B cell (primary cell): ENCODE measurements at regions not wholly inside any gene's neighbourhood (a gene's known extent, or its start where the extent isn't known, plus 50 kb on each side); places are given as distances from the start of the nearest gene placed in this dataset.

Experiments
- ATAC-seq: fragments of 200-7000 bp; cut with Tn5 transposase; one replicate; pipeline ENCODE4 v1.10.0; 2021; ENCODE audit warnings: low read depth, mild to moderate bottlenecking, moderate number of reproducible peaks, moderate library complexity
- CTCF ChIA-PET: fragments of 350-600 bp; sonication (Branson Sonifier 250); formaldehyde crosslinking; loops from one replicate; lab custom pipeline; 2021; ENCODE audit warnings: antibody characterized with exemption, inconsistent platforms; lab: Charles Lee
- POLR2A ChIA-PET: fragments of 350-600 bp; sonication (Branson Sonifier 250); formaldehyde crosslinking; loops from one replicate; lab custom pipeline; 2021; ENCODE audit warnings: antibody characterized with exemption; lab: Charles Lee
- DNase-seq: peaks from one replicate; pipeline ENCODE4 v3.0.0; 2013
- H2AFZ ChIP-seq: 2 replicates; pipeline ENCODE4 v1.6.1; 2012; ENCODE audit warnings: mild to moderate bottlenecking, low read depth, low read length; ENCODE audit not compliant: insufficient read depth, poor library complexity, severe bottlenecking
- H3K27ac ChIP-seq, 2 donors: 1 replicate in 1 of 2; 2 replicates in 1 of 2; pipeline ENCODE4 v1.5.1; 2012 to 2013; ENCODE audit warnings: low read length in 2 of 2, mild to moderate bottlenecking in 2 of 2, moderate library complexity in 1 of 2
- H3K27me3 ChIP-seq, 4 experiments: fragments of 200-600 bp in 1 of 4; sonication (generic) in 1 of 4; replicated peaks in 1 of 4; 1 replicate in 2 of 4; 2 replicates in 2 of 4; pipeline versions ENCODE4 v1.6.1 to v1.7.0; 2013 to 2016; ENCODE audit warnings: low read length in 3 of 4, mild to moderate bottlenecking in 2 of 4, mixed read lengths in 1 of 4, moderate library complexity in 1 of 4; ENCODE audit not compliant: insufficient read depth in 4 of 4, control insufficient read depth in 3 of 4; ENCODE audit errors: control extremely low read depth in 1 of 4
- H3K36me3 ChIP-seq, 2 experiments: replicated peaks in 1 of 2; 1 replicate in 1 of 2; 2 replicates in 1 of 2; pipeline versions ENCODE4 v1.6.1 to v1.7.1; 2013; ENCODE audit warnings: low read length in 1 of 2; ENCODE audit not compliant: insufficient read depth in 2 of 2, control insufficient read depth in 1 of 2; ENCODE audit errors: control extremely low read depth in 1 of 2, extremely low read depth in 1 of 2
- H3K4me1 ChIP-seq, 2 donors: fragments of 200-600 bp in 1 of 2; sonication (generic) in 1 of 2; 1 replicate in 1 of 2; 2 replicates in 1 of 2; pipeline versions ENCODE4 v1.5.1 to v1.6.1; 2013 to 2017; ENCODE audit warnings: low read length in 2 of 2; ENCODE audit not compliant: control insufficient read depth in 2 of 2, insufficient read depth in 2 of 2
- H3K4me2 ChIP-seq: replicated peaks from 2 replicates; pipeline ENCODE3; 2012; ENCODE audit warnings: mild to moderate bottlenecking, low read depth, low read length; ENCODE audit not compliant: poor library complexity, severe bottlenecking
- H3K4me3 ChIP-seq, 5 experiments: fragments of 200-600 bp in 1 of 5; sonication (generic) in 1 of 5; 1 replicate in 3 of 5; 2 replicates in 2 of 5; pipeline versions ENCODE4 v1.5.1 to v1.7.0; 2011 to 2016; ENCODE audit warnings: low read length in 4 of 5, mild to moderate bottlenecking in 4 of 5, low read depth in 2 of 5, control low read depth in 1 of 5, moderate library complexity in 1 of 5; ENCODE audit not compliant: insufficient read depth in 1 of 5; ENCODE audit errors: control extremely low read depth in 1 of 5, extremely low read depth in 1 of 5
- H3K79me2 ChIP-seq: fragments of 200-600 bp; sonication (generic); one replicate; pipeline ENCODE4 v1.6.0; 2016; ENCODE audit warnings: low read length; ENCODE audit not compliant: control insufficient read depth, insufficient read depth
- H3K9ac ChIP-seq: fragments of 200-600 bp; sonication (generic); 2 replicates; pipeline ENCODE4 v1.6.1; 2017; ENCODE audit warnings: mild to moderate bottlenecking, low read length, moderate library complexity
- H3K9me3 ChIP-seq, 3 donors: one replicate each; pipeline versions ENCODE4 v1.6.1 to v1.7.1; 2013; ENCODE audit warnings: low read length in 2 of 3; ENCODE audit not compliant: control insufficient read depth in 2 of 3, insufficient read depth in 1 of 3; ENCODE audit errors: control extremely low read depth in 1 of 3
- H4K20me1 ChIP-seq: 2 replicates; pipeline ENCODE4 v1.6.0; 2012; ENCODE audit warnings: mild to moderate bottlenecking, low read length; ENCODE audit not compliant: insufficient read depth, control insufficient read depth, poor library complexity, severe bottlenecking
- H3K27ac Mint-ChIP-seq: one replicate; pipeline ENCODE4 v1.8.0; 2021; ENCODE audit warnings: mixed read lengths
- H3K27me3 Mint-ChIP-seq: one replicate; pipeline ENCODE4 v1.8.0; 2021; ENCODE audit warnings: mixed read lengths
- H3K4me1 Mint-ChIP-seq: one replicate; pipeline ENCODE4 v1.8.0; 2021; ENCODE audit warnings: mixed read lengths
- H3K4me3 Mint-ChIP-seq: one replicate; pipeline ENCODE4 v1.8.0; 2021; ENCODE audit warnings: mixed read lengths
- H3K9me3 Mint-ChIP-seq: one replicate; pipeline ENCODE4 v1.8.0; 2022; ENCODE audit warnings: mixed read lengths; ENCODE audit not compliant: insufficient read depth
- CTCF ChIP-seq: fragments of 200-600 bp; IDR thresholded peaks from one replicate; pipeline ENCODE4 v1.8.0; 2022; ENCODE audit warnings: antibody characterized with exemption, mild to moderate bottlenecking
- EZH2 ChIP-seq: IDR thresholded peaks from 2 replicates; pipeline ENCODE4 v1.6.1; 2012; ENCODE audit warnings: borderline replicate concordance, low read depth, mild to moderate bottlenecking, moderate library complexity, low read length; ENCODE audit not compliant: insufficient read depth, poor library complexity, severe bottlenecking
- WGBS: methylation state at CpG from one replicate; pipeline ENCODE4 v1.1.5; 2013; ENCODE audit warnings: missing lambda C conversion rate; ENCODE audit not compliant: insufficient coverage; 5-methylcytosine and 5-hydroxymethylcytosine counted together
- intact Hi-C: fragments of 100-400 bp; cut with micrococcal nuclease; formaldehyde crosslinking; loops from one replicate; pipeline ENCODE4 v1.10.0; 2022

GRCh38 chr1:80922906-80923305 is 877.8 kb upstream of the ADGRL2 start:
- POLR2A ChIA-PET = no interaction called here
- no peaks in the 10 kb centered on the region for H4K20me1 ChIP-seq

DNA sequence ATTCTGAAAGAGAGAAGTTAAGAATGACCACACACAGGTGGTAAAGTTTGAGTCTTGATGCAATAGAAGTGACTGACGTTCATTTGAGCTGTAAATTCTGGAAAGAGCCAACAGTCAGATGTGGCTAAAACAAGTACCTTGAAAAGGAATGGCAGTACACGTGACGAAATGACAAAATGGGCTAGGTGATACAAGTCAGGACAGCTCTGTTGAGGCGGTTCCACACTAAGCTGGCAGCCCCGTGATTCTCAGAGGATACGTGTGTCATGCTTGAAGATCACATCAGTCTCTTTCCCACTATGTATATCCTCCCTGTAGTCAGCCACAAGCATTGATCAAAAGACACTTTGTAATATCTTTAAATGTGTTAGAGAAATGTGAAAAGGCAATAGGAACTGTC is 881.3 kb upstream of the ADGRL2 start:
- H3K27me3 ChIP-seq = no peaks in the 10 kb centered on the region
- H3K27ac ChIP-seq = no peak overlapping the region
- Mint-ChIP-seq H3K4me1 (no peaks in the 10 kb centered on the region), H3K27ac (no peak overlapping the region), H3K27me3 (no peaks in the 10 kb centered on the region), H3K9me3 (no peaks in the 10 kb centered on the region), H3K4me3 (no peak overlapping the region)
- H3K79me2 ChIP-seq = no peaks in the 10 kb centered on the region
- ChIA-PET POLR2A (no interaction called here), CTCF (no interaction called here)
- ATAC-seq = no peak
- 87% methylated on average over 5 of the region's 6 CpGs for WGBS
- H3K9me3 ChIP-seq = no peaks in the 10 kb centered on the region
- H2AFZ ChIP-seq = no peak overlapping the region
- H3K4me1 ChIP-seq = no peaks in the 10 kb centered on the region
- no peaks in the 10 kb centered on the region for H3K36me3 ChIP-seq
- no peak overlapping the region for H3K4me3 ChIP-seq
- no peak overlapping the region for H3K4me2 ChIP-seq
- H3K9ac ChIP-seq = no peak overlapping the region
- intact Hi-C loops = no loop called here
- DNase-seq = no peak
- TF ChIP-seq EZH2 (no peak), CTCF (no peak)
- no peaks in the 10 kb centered on the region for H4K20me1 ChIP-seq

More at GRCh38 chr1:80922906-80923305, 877.8 kb upstream of the ADGRL2 start:
- intact Hi-C loops = no loop called here
- Histone ChIP-seq H3K27ac (no peak overlapping the region), H3K9me3 (no peaks in the 10 kb centered on the region), H3K79me2 (no peaks in the 10 kb centered on the region), H3K4me1 (no peaks in the 10 kb centered on the region), H3K27me3 (no peaks in the 10 kb centered on the region), H3K36me3 (no peaks in the 10 kb centered on the region), H3K4me3 (no peak overlapping the region), H2AFZ (no peak overlapping the region), H3K9ac (no peak overlapping the region), H3K4me2 (no peak overlapping the region)
- no peaks in the 10 kb centered on the region for H3K4me1 Mint-ChIP-seq
- no peak for DNase-seq
- H3K9me3 Mint-ChIP-seq = no peaks in the 10 kb centered on the region
- H3K4me3 Mint-ChIP-seq = no peak overlapping the region
- H3K27ac Mint-ChIP-seq = no peak overlapping the region
- CTCF ChIA-PET = no interaction called here
- no peak for ATAC-seq
- no peaks in the 10 kb centered on the region for H3K27me3 Mint-ChIP-seq
- TF ChIP-seq CTCF (no peak), EZH2 (no peak)
- WGBS = 86% methylated on average over 1 of the region's 1 CpG
